ENCODE measurements at regions not wholly inside any gene's neighbourhood (a gene's known extent, or its start where the extent isn't known, plus 50 kb on each side); places are given as distances from the start of the nearest gene placed in this dataset.

- no peak for DNase-seq
Measured at GRCh38 chr20:43309266-43309665, 119.6 kb upstream of the PTPRT start.

GRCh38 chr20:43306837-43307236, 117.1 kb upstream of the PTPRT start:
- no peak for DNase-seq

GRCh38 chr20:43305749-43306148, 116.0 kb upstream of the PTPRT start:
- no peak for DNase-seq

GRCh38 chr20:43304598-43304997, 114.9 kb upstream of the PTPRT start:
- DNase-seq, result no peak

- no peak for DNase-seq
Measured at GRCh38 chr20:43302936-43303335, 113.2 kb upstream of the PTPRT start.

- DNase-seq, result peak in 3 of 56 donors; percentile 3 to 21 (median 6)
Measured at GRCh38 chr20:43300901-43301300, 111.2 kb upstream of the PTPRT start.

GRCh38 chr20:43295781-43296180, 106.1 kb upstream of the PTPRT start:
- DNase-seq, result no peak

GRCh38 chr20:43295263-43295662, 105.6 kb upstream of the PTPRT start:
- no peak for DNase-seq

- peak in 3 of 56 donors; percentile 2 to 10 (median 4) for DNase-seq
Measured at GRCh38 chr20:43294031-43294430, 104.3 kb upstream of the PTPRT start.

GRCh38 chr20:43293068-43293786, 103.5 kb upstream of the PTPRT start:
- no peak for DNase-seq

GRCh38 chr20:43292222-43292621, 102.5 kb upstream of the PTPRT start:
- no peak for DNase-seq

GRCh38 chr20:43287637-43288036, 97.9 kb upstream of the PTPRT start:
- no peak for DNase-seq

GRCh38 chr20:43285170-43285569, 95.5 kb upstream of the PTPRT start:
- no peak for DNase-seq

GRCh38 chr20:43284486-43284885, 94.8 kb upstream of the PTPRT start:
- DNase-seq, result no peak

GRCh38 chr20:43283126-43283525, 93.4 kb upstream of the PTPRT start:
- DNase-seq, result no peak

- peak in 1 of 56 donors; percentile 2 for DNase-seq
Measured at GRCh38 chr20:43271980-43272379, 82.3 kb upstream of the PTPRT start.

- DNase-seq, result no peak
Measured at GRCh38 chr20:43265449-43265848, 75.7 kb upstream of the PTPRT start.

GRCh38 chr20:43263226-43263625, 73.5 kb upstream of the PTPRT start:
- DNase-seq, result no peak

GRCh38 chr20:43262341-43262740, 72.6 kb upstream of the PTPRT start:
- DNase-seq, result no peak

GRCh38 chr20:43255877-43256276, 66.2 kb upstream of the PTPRT start:
- no peak for DNase-seq

GRCh38 chr20:43252761-43253160, 63.1 kb upstream of the PTPRT start:
- no peak for DNase-seq

GRCh38 chr20:43248341-43248740, 58.6 kb upstream of the PTPRT start:
- DNase-seq, result no peak

- no peak for DNase-seq
Measured at GRCh38 chr20:43247361-43247760, 57.7 kb upstream of the PTPRT start.

GRCh38 chr20:43244647-43245046, 54.9 kb upstream of the PTPRT start:
- DNase-seq, result no peak
